ENCODE measurements at regions not wholly inside any gene's neighbourhood (a gene's known extent, or its start where the extent isn't known, plus 50 kb on each side); places are given as distances from the start of the nearest gene placed in this dataset.

- no peak for TF ChIP-seq POLR2A (IDR thresholded peaks at IDR 0.05)
- no peak for TF ChIP-seq CTCF (IDR thresholded peaks at IDR 0.05)
- no peak for TF ChIP-seq POLR2AphosphoS5 (IDR thresholded peaks at IDR 0.05)
Observed at GRCh38 chr4:107497054-107497453, 223.0 kb downstream of the PAPSS1 start.

Data from prostate gland (tissue), 2 donors.